Gastrocnemius medialis (tissue), 4 donors: ENCODE measurements at regions not wholly inside any gene's neighbourhood (a gene's known extent, or its start where the extent isn't known, plus 50 kb on each side); places are given as distances from the start of the nearest gene placed in this dataset.

ENCODE experiments used
- ATAC-seq, 2 donors: fragments of 150-250 bp; one replicate each; pipeline ENCODE4 v1.9.1; 2016
- DNase-seq, 2 donors: peaks; one replicate each; pipeline ENCODE4 v3.0.0-alpha.2; 2019
- H3K27ac ChIP-seq, 4 donors: fragments of 200-600 bp; sonication (generic); 1 replicate in 1 of 4; 2 replicates in 3 of 4; pipeline ENCODE4 v1.5.1; 2016 to 2018; ENCODE audit warnings: mild to moderate bottlenecking in 2 of 4, moderate library complexity in 1 of 4
- H3K27me3 ChIP-seq, 3 donors: fragments of 200-600 bp; sonication (generic) in 2 of 3; 1 replicate in 1 of 3; 2 replicates in 2 of 3; pipeline versions ENCODE4 v1.5.1 to v1.6.0; 2016 to 2019; ENCODE audit warnings: mild to moderate bottlenecking in 1 of 3, moderate library complexity in 1 of 3
- H3K36me3 ChIP-seq, 2 donors: fragments of 200-600 bp; sonication (generic) in 1 of 2; one replicate each; pipeline ENCODE4 v1.5.1; 2017 to 2018
- H3K4me1 ChIP-seq, 2 donors: fragments of 200-600 bp; sonication (generic) in 1 of 2; one replicate each; pipeline ENCODE4 v1.5.1; 2016 to 2017; ENCODE audit warnings: mild to moderate bottlenecking in 2 of 2
- H3K4me3 ChIP-seq, 4 donors: fragments of 200-600 bp; sonication (generic) in 3 of 4; 1 replicate in 1 of 4; 2 replicates in 3 of 4; pipeline ENCODE4 v1.5.1; 2016 to 2019; ENCODE audit warnings: mild to moderate bottlenecking in 2 of 4
- H3K9me3 ChIP-seq, 3 donors: fragments of 200-600 bp; sonication (generic) in 2 of 3; 1 replicate in 1 of 3; 2 replicates in 2 of 3; pipeline ENCODE4 v1.5.1; 2016 to 2019
- POLR2A ChIP-seq, 2 donors: fragments of 450-650 bp; IDR thresholded peaks; one replicate each; pipeline ENCODE4 v1.6.1; 2017; ENCODE audit warnings: antibody characterized with exemption in 2 of 2, mild to moderate bottlenecking in 2 of 2, moderate library complexity in 2 of 2
- in situ Hi-C, 4 donors: fragments of 200-750 bp; cut with MboI; loops; one replicate each; pipeline versions ENCODE4 v1.15.0 to v1.8.0; 2017; ENCODE audit warnings: low sequenced_read_pairs in 4 of 4
- intact Hi-C: fragments of 100-400 bp; cut with DNase I; formaldehyde crosslinking; loops from one replicate; pipeline ENCODE4 v1.15.1; 2023; ENCODE audit warnings: low total_unique reads
- TF ChIP-seq, protein P1 (sequence below), 5 experiments: fragments of 450-650 bp in 3 of 5; fragments of 200-600 bp in 2 of 5; sonication (generic) in 2 of 5; IDR thresholded peaks in 4 of 5; conservative IDR thresholded peaks in 1 of 5; 1 replicate in 4 of 5; 2 replicates in 1 of 5; pipeline ENCODE4 v1.5.1; 2016 to 2019; ENCODE audit warnings: antibody characterized with exemption in 5 of 5, mild to moderate bottlenecking in 3 of 5, moderate library complexity in 3 of 5

- H3K27ac ChIP-seq, result no peak overlapping the region
- TF ChIP-seq, protein P1, sequence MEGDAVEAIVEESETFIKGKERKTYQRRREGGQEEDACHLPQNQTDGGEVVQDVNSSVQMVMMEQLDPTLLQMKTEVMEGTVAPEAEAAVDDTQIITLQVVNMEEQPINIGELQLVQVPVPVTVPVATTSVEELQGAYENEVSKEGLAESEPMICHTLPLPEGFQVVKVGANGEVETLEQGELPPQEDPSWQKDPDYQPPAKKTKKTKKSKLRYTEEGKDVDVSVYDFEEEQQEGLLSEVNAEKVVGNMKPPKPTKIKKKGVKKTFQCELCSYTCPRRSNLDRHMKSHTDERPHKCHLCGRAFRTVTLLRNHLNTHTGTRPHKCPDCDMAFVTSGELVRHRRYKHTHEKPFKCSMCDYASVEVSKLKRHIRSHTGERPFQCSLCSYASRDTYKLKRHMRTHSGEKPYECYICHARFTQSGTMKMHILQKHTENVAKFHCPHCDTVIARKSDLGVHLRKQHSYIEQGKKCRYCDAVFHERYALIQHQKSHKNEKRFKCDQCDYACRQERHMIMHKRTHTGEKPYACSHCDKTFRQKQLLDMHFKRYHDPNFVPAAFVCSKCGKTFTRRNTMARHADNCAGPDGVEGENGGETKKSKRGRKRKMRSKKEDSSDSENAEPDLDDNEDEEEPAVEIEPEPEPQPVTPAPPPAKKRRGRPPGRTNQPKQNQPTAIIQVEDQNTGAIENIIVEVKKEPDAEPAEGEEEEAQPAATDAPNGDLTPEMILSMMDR (IDR thresholded peaks at IDR 0.05 in 4 of 5, conservative IDR thresholded peaks at IDR 0.05 in 1 of 5), result no peak
- no peak for TF ChIP-seq POLR2A (IDR thresholded peaks at IDR 0.05)
- no peaks in the 10 kb centered on the region for H3K36me3 ChIP-seq
- in situ Hi-C loops (no loop called here), intact Hi-C loops (no loop called here)
- no peaks in the 10 kb centered on the region for H3K27me3 ChIP-seq
- H3K9me3 ChIP-seq, result no peaks in the 10 kb centered on the region
- DNase-seq (no peak), ATAC-seq (no peak)
- no peaks in the 10 kb centered on the region for H3K4me1 ChIP-seq
- no peak overlapping the region for H3K4me3 ChIP-seq
Observed at GRCh38 chr3:104553121-104553520, 813.6 kb upstream of the ALCAM start.

- TF ChIP-seq, protein P1 (IDR thresholded peaks at IDR 0.05 in 4 of 5, conservative IDR thresholded peaks at IDR 0.05 in 1 of 5), result no peak
- no peak for TF ChIP-seq POLR2A (IDR thresholded peaks at IDR 0.05)
- H3K4me1 ChIP-seq, result no peaks in the 10 kb centered on the region
- no peaks in the 10 kb centered on the region for H3K27me3 ChIP-seq
- H3K27ac ChIP-seq, result no peak overlapping the region
- DNase-seq, result no peak
- in situ Hi-C loops, result no loop called here
- H3K9me3 ChIP-seq, result no peaks in the 10 kb centered on the region
- H3K36me3 ChIP-seq, result no peaks in the 10 kb centered on the region
- intact Hi-C loops, result no loop called here
- ATAC-seq, result no peak
- no peak overlapping the region for H3K4me3 ChIP-seq
Observed at GRCh38 chr3:104554425-104554824, 812.3 kb upstream of the ALCAM start.

DNA sequence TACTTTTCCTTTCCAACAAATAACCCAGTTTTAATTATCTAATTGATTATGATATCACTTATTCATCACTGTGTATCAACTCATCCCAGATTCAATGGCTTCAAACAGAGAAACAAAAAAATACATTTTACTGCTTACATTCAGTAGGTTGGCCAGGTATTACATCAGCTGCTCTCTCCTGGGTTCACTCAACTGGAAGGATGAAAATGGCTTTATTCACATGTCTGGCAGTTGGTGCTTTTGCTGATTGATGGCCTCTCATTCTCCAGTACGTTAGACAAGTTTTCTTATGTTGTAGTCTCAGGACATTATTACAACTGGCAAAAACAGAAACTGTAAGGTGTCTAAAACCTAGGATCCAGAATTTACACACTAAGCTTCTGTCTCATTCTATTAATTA, 811.0 kb upstream of the ALCAM start:
- intact Hi-C loops, result no loop called here
- H3K27ac ChIP-seq, result no peak overlapping the region
- H3K4me1 ChIP-seq, result no peaks in the 10 kb centered on the region
- in situ Hi-C loops, result no loop called here
- no peak overlapping the region for H3K4me3 ChIP-seq
- no peaks in the 10 kb centered on the region for H3K9me3 ChIP-seq
- TF ChIP-seq POLR2A (IDR thresholded peaks at IDR 0.05), result no peak
- TF ChIP-seq, protein P1 (IDR thresholded peaks at IDR 0.05 in 4 of 5, conservative IDR thresholded peaks at IDR 0.05 in 1 of 5), result no peak
- no peaks in the 10 kb centered on the region for H3K27me3 ChIP-seq
- DNase-seq, result no peak
- no peak for ATAC-seq
- H3K36me3 ChIP-seq, result no peaks in the 10 kb centered on the region

GRCh38 chr3:104556372-104557078, 810.2 kb upstream of the ALCAM start:
- no peak overlapping the region for H3K27ac ChIP-seq
- no peak overlapping the region for H3K4me3 ChIP-seq
- TF ChIP-seq, protein P1 (IDR thresholded peaks at IDR 0.05 in 4 of 5, conservative IDR thresholded peaks at IDR 0.05 in 1 of 5), result no peak
- TF ChIP-seq POLR2A (IDR thresholded peaks at IDR 0.05), result no peak
- no peaks in the 10 kb centered on the region for H3K27me3 ChIP-seq
- no peaks in the 10 kb centered on the region for H3K36me3 ChIP-seq
- ATAC-seq, result peak in 1 of 2 donors; percentile 81
- H3K9me3 ChIP-seq, result no peaks in the 10 kb centered on the region
- H3K4me1 ChIP-seq, result no peaks in the 10 kb centered on the region
- in situ Hi-C loops, result no loop called here
- DNase-seq, result no peak
- intact Hi-C loops, result no loop called here

- in situ Hi-C loops (no loop called here), intact Hi-C loops (no loop called here)
- no peak overlapping the region for H3K27ac ChIP-seq
Observed at GRCh38 chr3:104561324-104561723, 805.4 kb upstream of the ALCAM start.

More at GRCh38 chr3:104561324-104561723, 805.4 kb upstream of the ALCAM start:
- Histone ChIP-seq H3K4me3 (no peak overlapping the region), H3K4me1 (no peaks in the 10 kb centered on the region), H3K27me3 (no peaks in the 10 kb centered on the region), H3K36me3 (no peaks in the 10 kb centered on the region), H3K9me3 (no peaks in the 10 kb centered on the region)
- ATAC-seq, result no peak
- no peak for DNase-seq
- no peak for TF ChIP-seq POLR2A (IDR thresholded peaks at IDR 0.05)
- TF ChIP-seq, protein P1 (IDR thresholded peaks at IDR 0.05 in 4 of 5, conservative IDR thresholded peaks at IDR 0.05 in 1 of 5), result no peak
